OCI-LY7 (cell line): ENCODE measurements at regions not wholly inside any gene's neighbourhood (a gene's known extent, or its start where the extent isn't known, plus 50 kb on each side); places are given as distances from the start of the nearest gene placed in this dataset.
"Not testable (repeated sequence)": the region's sequence is repeated elsewhere in the genome, so short reads cannot be mapped to it uniquely, and the experiment has no call there.

Experiments
- EZH2phosphoT487 ChIP-seq: fragments of 200-600 bp; sonication (generic); IDR thresholded peaks from 2 replicates; pipeline ENCODE4 v1.6.1; 2018; ENCODE audit warnings: low read depth, borderline replicate concordance, mild to moderate bottlenecking, mixed run types, antibody characterized with exemption, low read length, moderate library complexity, mixed read lengths
- TF ChIP-seq, protein P1 (sequence below): fragments of 200-600 bp; sonication (generic); conservative IDR thresholded peaks from 2 replicates; pipeline ENCODE4 v1.5.1; 2014; ENCODE audit warnings: mild to moderate bottlenecking, antibody characterized with exemption, low read length, moderate library complexity, mixed read lengths

DNA sequence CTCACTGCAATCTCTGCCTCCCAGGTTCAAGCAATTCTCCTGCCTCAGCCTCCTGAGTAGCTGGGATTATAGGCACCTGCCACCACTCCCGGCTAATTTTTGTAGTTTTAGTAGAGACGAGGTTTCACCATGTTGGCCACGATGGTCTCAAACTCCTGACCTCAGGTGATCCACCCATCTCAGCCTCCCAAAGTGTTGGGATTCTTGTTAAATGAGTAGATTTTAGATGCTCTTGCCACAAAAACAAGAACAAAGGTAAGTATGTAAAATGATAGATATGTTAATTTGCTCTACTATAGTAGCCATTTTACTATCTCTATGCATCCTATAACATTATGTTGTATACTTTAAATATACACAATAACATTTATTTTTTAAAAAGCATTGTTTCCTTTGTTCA, 120.7 kb downstream of the GJA1 start:
- TF ChIP-seq, protein P1, sequence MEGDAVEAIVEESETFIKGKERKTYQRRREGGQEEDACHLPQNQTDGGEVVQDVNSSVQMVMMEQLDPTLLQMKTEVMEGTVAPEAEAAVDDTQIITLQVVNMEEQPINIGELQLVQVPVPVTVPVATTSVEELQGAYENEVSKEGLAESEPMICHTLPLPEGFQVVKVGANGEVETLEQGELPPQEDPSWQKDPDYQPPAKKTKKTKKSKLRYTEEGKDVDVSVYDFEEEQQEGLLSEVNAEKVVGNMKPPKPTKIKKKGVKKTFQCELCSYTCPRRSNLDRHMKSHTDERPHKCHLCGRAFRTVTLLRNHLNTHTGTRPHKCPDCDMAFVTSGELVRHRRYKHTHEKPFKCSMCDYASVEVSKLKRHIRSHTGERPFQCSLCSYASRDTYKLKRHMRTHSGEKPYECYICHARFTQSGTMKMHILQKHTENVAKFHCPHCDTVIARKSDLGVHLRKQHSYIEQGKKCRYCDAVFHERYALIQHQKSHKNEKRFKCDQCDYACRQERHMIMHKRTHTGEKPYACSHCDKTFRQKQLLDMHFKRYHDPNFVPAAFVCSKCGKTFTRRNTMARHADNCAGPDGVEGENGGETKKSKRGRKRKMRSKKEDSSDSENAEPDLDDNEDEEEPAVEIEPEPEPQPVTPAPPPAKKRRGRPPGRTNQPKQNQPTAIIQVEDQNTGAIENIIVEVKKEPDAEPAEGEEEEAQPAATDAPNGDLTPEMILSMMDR, result not testable (repeated sequence)
- TF ChIP-seq EZH2phosphoT487, result not testable (repeated sequence)
